ENCODE measurements at regions not wholly inside any gene's neighbourhood (a gene's known extent, or its start where the extent isn't known, plus 50 kb on each side); places are given as distances from the start of the nearest gene placed in this dataset.

DNA sequence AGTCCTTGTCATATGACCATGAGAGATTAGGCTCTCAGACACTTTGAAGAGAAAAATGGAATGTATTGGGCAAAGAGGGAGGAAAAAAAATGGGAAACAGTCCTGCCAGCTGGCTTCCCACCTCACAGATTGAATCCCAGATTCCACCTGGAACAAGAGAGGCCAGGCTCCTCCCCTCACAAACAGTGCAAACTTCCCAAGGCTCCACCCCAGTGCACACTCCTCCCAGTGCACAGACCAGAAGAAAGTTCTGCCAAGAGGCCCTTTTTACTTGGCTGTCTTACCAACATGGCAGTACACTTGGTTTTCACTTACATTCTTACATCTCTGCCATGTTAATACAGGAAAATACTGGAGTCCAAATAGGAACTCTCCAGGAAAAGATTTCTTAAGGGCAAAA lies 202.3 kb downstream of the AHR start:
- Histone ChIP-seq H3K9ac (ENCODE audit: low read length) (no peak overlapping the region), H4K20me1 (ENCODE audit: low read depth, low read length) (no peaks in the 10 kb centered on the region), H3K79me2 (ENCODE audit: insufficient read depth, low read length) (no peaks in the 10 kb centered on the region), H3F3A (ENCODE audit: insufficient read depth) (no peaks in the 10 kb centered on the region), H3K4me3 (ENCODE audit: insufficient read depth, low read length, poor library complexity, severe bottlenecking) (no peak overlapping the region), H3K36me3 (ENCODE audit: low read length) (no peaks in the 10 kb centered on the region), H3K27ac (ENCODE audit: low read depth, low read length) (no peak overlapping the region), H3K27me3 (ENCODE audit: low read length) (no peaks in the 10 kb centered on the region), H3K9me2 (replicated peaks; ENCODE audit: insufficient read depth, low read length) (no peaks in the 10 kb centered on the region), H3K4me2 (ENCODE audit: low read depth, low read length, poor library complexity, severe bottlenecking) (no peak overlapping the region), H2AFZ (ENCODE audit: low read depth, low read length, severe bottlenecking) (no peak overlapping the region), H3K9me3 (ENCODE audit: insufficient read depth, low read length) (no peaks in the 10 kb centered on the region)
- TF ChIP-seq EZH2phosphoT487 (conservative IDR thresholded peaks at IDR 0.05; ENCODE audit: low read length) = no peak
- TF ChIP-seq, protein P1, sequence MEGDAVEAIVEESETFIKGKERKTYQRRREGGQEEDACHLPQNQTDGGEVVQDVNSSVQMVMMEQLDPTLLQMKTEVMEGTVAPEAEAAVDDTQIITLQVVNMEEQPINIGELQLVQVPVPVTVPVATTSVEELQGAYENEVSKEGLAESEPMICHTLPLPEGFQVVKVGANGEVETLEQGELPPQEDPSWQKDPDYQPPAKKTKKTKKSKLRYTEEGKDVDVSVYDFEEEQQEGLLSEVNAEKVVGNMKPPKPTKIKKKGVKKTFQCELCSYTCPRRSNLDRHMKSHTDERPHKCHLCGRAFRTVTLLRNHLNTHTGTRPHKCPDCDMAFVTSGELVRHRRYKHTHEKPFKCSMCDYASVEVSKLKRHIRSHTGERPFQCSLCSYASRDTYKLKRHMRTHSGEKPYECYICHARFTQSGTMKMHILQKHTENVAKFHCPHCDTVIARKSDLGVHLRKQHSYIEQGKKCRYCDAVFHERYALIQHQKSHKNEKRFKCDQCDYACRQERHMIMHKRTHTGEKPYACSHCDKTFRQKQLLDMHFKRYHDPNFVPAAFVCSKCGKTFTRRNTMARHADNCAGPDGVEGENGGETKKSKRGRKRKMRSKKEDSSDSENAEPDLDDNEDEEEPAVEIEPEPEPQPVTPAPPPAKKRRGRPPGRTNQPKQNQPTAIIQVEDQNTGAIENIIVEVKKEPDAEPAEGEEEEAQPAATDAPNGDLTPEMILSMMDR (IDR thresholded peaks at IDR 0.05; ENCODE audit: insufficient read depth, low read length, poor library complexity, severe bottlenecking) = no peak

DNA sequence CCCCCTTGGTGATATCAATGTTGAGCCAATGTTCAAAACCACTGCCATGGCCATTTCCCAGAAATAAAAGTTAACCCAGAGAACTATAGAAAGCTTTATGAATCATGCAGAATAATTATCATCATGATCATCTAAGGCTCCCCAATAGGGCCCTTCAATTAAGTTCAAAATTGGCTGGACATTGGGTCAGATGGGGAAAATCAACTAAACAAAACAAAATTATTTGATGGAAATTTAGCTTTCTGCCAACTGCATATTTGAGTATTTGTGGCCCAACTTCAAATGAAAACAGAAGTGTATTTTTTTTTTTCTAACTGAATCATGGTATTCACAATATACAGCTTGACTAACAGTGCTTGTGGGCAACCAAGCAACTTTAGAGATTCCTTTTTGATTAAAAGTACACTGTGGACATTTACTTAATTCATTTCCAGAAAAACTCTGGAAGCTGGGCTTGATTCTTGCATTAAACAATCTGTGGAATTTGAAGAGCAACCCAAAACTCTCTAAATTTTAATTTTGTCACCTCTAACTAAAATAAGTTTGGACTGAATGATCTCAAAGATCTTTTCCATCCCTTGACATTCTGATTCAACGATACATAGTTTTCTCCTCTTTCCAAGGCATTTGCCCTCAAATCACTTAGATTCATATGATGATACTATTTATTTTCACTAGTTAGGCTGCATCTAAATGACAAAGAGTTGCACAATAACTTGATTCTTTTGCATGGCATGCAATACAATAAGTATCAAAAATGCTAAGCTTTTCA lies 203.2 kb downstream of the AHR start:
- no peaks in the 10 kb centered on the region for H4K20me1 ChIP-seq (ENCODE audit: low read depth, low read length)
- no peaks in the 10 kb centered on the region for H3K79me2 ChIP-seq (ENCODE audit: insufficient read depth, low read length)
- no peaks in the 10 kb centered on the region for H3K27me3 ChIP-seq (ENCODE audit: low read length)
- no peaks in the 10 kb centered on the region for H3K36me3 ChIP-seq (ENCODE audit: low read length)
- H2AFZ ChIP-seq (ENCODE audit: low read depth, low read length, severe bottlenecking) = no peak overlapping the region
- no peaks in the 10 kb centered on the region for H3F3A ChIP-seq (ENCODE audit: insufficient read depth)
- no peak overlapping the region for H3K4me2 ChIP-seq (ENCODE audit: low read depth, low read length, poor library complexity, severe bottlenecking)
- H3K9me2 ChIP-seq (replicated peaks; ENCODE audit: insufficient read depth, low read length) = no peaks in the 10 kb centered on the region
- H3K27ac ChIP-seq (ENCODE audit: low read depth, low read length) = no peak overlapping the region
- TF ChIP-seq, protein P1 (IDR thresholded peaks at IDR 0.05; ENCODE audit: insufficient read depth, low read length, poor library complexity, severe bottlenecking) = no peak
- TF ChIP-seq EZH2phosphoT487 (conservative IDR thresholded peaks at IDR 0.05; ENCODE audit: low read length) = no peak
- no peak overlapping the region for H3K4me3 ChIP-seq (ENCODE audit: insufficient read depth, low read length, poor library complexity, severe bottlenecking)
- no peaks in the 10 kb centered on the region for H3K9me3 ChIP-seq (ENCODE audit: insufficient read depth, low read length)
- no peak overlapping the region for H3K9ac ChIP-seq (ENCODE audit: low read length)

DNA sequence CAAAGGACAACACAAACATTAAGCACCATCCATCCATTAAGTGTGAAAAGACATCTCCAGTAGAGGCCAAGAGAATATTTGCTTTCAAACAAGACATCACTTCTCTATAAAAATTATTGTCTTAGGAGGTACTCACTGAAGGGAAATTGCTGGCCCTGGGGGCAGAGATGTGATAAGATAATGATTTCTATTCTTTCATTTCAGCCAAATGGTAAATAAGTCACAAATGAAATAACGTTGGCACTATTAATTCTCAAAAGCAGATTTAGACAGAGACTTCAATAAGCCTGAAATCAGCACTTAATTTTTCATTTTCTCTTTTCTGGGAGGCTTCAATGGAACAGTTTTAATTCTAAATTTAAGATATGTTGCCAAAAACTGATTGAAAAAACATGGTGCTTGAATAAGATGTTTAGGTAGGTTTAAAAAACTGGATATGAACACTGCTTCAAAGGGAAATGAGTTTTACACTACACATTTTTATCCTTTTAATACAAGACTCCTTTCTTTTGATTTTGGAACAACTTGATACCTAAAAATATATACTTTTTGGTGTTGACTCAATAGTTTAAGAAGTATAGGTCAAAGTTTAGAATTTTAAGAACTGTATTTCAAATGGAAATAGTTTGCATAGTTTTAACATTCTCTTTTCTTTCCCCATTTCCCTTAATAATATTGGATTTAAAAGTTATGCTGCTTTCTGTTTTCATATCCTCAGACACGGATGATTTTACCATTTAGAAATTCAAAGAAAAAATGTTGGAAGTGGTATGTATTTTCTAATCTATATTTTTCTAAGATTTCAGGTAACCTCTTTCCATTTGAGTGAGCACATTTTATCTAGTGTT lies 204.0 kb downstream of the AHR start:
- no peak overlapping the region for H3K4me2 ChIP-seq (ENCODE audit: low read depth, low read length, poor library complexity, severe bottlenecking)
- H3K9me2 ChIP-seq (replicated peaks; ENCODE audit: insufficient read depth, low read length) = no peaks in the 10 kb centered on the region
- no peaks in the 10 kb centered on the region for H3K27me3 ChIP-seq (ENCODE audit: low read length)
- no peak overlapping the region for H2AFZ ChIP-seq (ENCODE audit: low read depth, low read length, severe bottlenecking)
- H3F3A ChIP-seq (ENCODE audit: insufficient read depth) = no peaks in the 10 kb centered on the region
- no peak overlapping the region for H3K27ac ChIP-seq (ENCODE audit: low read depth, low read length)
- no peak overlapping the region for H3K4me3 ChIP-seq (ENCODE audit: insufficient read depth, low read length, poor library complexity, severe bottlenecking)
- H3K9ac ChIP-seq (ENCODE audit: low read length) = no peak overlapping the region
- H3K9me3 ChIP-seq (ENCODE audit: insufficient read depth, low read length) = no peaks in the 10 kb centered on the region
- TF ChIP-seq, protein P1 (IDR thresholded peaks at IDR 0.05; ENCODE audit: insufficient read depth, low read length, poor library complexity, severe bottlenecking) = no peak
- TF ChIP-seq EZH2phosphoT487 (conservative IDR thresholded peaks at IDR 0.05; ENCODE audit: low read length) = no peak
- no peaks in the 10 kb centered on the region for H4K20me1 ChIP-seq (ENCODE audit: low read depth, low read length)
- H3K79me2 ChIP-seq (ENCODE audit: insufficient read depth, low read length) = no peaks in the 10 kb centered on the region
- H3K36me3 ChIP-seq (ENCODE audit: low read length) = no peaks in the 10 kb centered on the region
